ENCODE measurements at regions not wholly inside any gene's neighbourhood (a gene's known extent, or its start where the extent isn't known, plus 50 kb on each side); places are given as distances from the start of the nearest gene placed in this dataset.

DNA sequence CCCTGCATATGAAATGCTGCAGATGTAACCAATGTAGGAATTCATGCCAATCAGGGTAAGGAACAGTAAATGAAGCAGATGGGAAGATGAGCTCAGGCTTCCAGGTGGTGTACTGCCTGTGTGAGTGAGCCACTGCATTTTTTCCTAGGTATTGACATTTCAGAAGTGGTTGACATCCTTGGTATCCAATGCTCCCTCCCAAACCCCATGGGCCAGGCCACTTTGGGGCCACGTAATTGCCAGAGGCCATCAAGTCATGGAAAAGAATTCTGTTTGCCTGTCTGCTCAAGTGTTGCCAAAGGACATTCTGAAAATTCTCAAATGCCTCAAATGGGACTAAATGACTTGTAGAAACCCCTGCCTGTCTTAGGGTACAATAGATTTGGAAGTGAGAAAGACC lies 384.6 kb downstream of the GATA3 start:
- TF ChIP-seq, protein P1, sequence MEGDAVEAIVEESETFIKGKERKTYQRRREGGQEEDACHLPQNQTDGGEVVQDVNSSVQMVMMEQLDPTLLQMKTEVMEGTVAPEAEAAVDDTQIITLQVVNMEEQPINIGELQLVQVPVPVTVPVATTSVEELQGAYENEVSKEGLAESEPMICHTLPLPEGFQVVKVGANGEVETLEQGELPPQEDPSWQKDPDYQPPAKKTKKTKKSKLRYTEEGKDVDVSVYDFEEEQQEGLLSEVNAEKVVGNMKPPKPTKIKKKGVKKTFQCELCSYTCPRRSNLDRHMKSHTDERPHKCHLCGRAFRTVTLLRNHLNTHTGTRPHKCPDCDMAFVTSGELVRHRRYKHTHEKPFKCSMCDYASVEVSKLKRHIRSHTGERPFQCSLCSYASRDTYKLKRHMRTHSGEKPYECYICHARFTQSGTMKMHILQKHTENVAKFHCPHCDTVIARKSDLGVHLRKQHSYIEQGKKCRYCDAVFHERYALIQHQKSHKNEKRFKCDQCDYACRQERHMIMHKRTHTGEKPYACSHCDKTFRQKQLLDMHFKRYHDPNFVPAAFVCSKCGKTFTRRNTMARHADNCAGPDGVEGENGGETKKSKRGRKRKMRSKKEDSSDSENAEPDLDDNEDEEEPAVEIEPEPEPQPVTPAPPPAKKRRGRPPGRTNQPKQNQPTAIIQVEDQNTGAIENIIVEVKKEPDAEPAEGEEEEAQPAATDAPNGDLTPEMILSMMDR (IDR thresholded peaks at IDR 0.05; ENCODE audit: low read depth, low read length, poor library complexity, severe bottlenecking): no peak
- TF ChIP-seq EZH2phosphoT487 (IDR thresholded peaks at IDR 0.05; ENCODE audit: borderline replicate concordance, low read length): no peak

Data from DOHH2 (cell line).